CD4-positive, alpha-beta T cell (primary cell): ENCODE measurements at regions not wholly inside any gene's neighbourhood (a gene's known extent, or its start where the extent isn't known, plus 50 kb on each side); places are given as distances from the start of the nearest gene placed in this dataset.

Experiments used
- ATAC-seq: fragments of 200-7000 bp; cut with Tn5 transposase; one replicate; pipeline ENCODE4 v1.10.0; 2022; ENCODE audit warnings: mild to moderate bottlenecking; ENCODE audit not compliant: poor library complexity
- CTCF ChIA-PET: fragments of 350-600 bp; sonication (Branson Sonifier 250); formaldehyde crosslinking; loops from one replicate; lab custom pipeline; 2021; ENCODE audit warnings: antibody characterized with exemption, inconsistent platforms; lab: Charles Lee
- POLR2A ChIA-PET: fragments of 350-600 bp; sonication (Branson Sonifier 250); formaldehyde crosslinking; loops from one replicate; lab custom pipeline; 2021; ENCODE audit warnings: antibody characterized with exemption, inconsistent platforms; lab: Charles Lee
- DNase-seq, 14 experiments: peaks; one replicate each; pipeline ENCODE4 v3.0.0-alpha.2; 2013 to 2020; ENCODE audit warnings: mixed read lengths in 2 of 14
- H3K27ac ChIP-seq, 2 donors: one replicate each; pipeline versions ENCODE4 v1.5.1 to v1.7.0; 2013; ENCODE audit warnings: low read length in 2 of 2, low read depth in 1 of 2, mild to moderate bottlenecking in 1 of 2
- H3K27me3 ChIP-seq, 2 experiments: 1 replicate in 1 of 2; 2 replicates in 1 of 2; pipeline versions ENCODE4 v1.6.1 to v1.7.0; 2013; ENCODE audit warnings: low read length in 2 of 2, control low read depth in 1 of 2, mild to moderate bottlenecking in 1 of 2, moderate library complexity in 1 of 2; ENCODE audit not compliant: insufficient read depth in 2 of 2, control insufficient read depth in 1 of 2
- H3K36me3 ChIP-seq: one replicate; pipeline ENCODE4 v1.6.1; 2013; ENCODE audit warnings: low read length, control low read depth; ENCODE audit not compliant: insufficient read depth
- H3K4me1 ChIP-seq: one replicate; pipeline ENCODE4 v1.6.1; 2013; ENCODE audit warnings: low read length, control low read depth; ENCODE audit not compliant: insufficient read depth
- H3K4me3 ChIP-seq: one replicate; pipeline ENCODE4 v1.5.1; 2013; ENCODE audit warnings: mild to moderate bottlenecking, low read length, moderate library complexity
- H3K9me3 ChIP-seq, 2 experiments: 1 replicate in 1 of 2; 2 replicates in 1 of 2; pipeline versions ENCODE4 v1.6.1 to v1.7.0; 2013; ENCODE audit warnings: low read length in 2 of 2, mild to moderate bottlenecking in 2 of 2, control low read depth in 1 of 2, moderate library complexity in 1 of 2; ENCODE audit not compliant: control insufficient read depth in 1 of 2, insufficient read depth in 1 of 2
- H3K27ac Mint-ChIP-seq: one replicate; pipeline ENCODE4 v1.8.0; 2020; ENCODE audit warnings: mixed read lengths
- H3K27me3 Mint-ChIP-seq: one replicate; pipeline ENCODE4 v1.8.0; 2021; ENCODE audit warnings: mixed read lengths
- H3K36me3 Mint-ChIP-seq: one replicate; pipeline ENCODE4 v1.8.0; 2021; ENCODE audit warnings: low read depth, mixed read lengths
- H3K4me1 Mint-ChIP-seq: one replicate; pipeline ENCODE4 v1.8.0; 2021; ENCODE audit warnings: low read depth, mixed read lengths
- H3K4me3 Mint-ChIP-seq: one replicate; pipeline ENCODE4 v1.8.0; 2020; ENCODE audit warnings: mild to moderate bottlenecking, mixed read lengths
- H3K9me3 Mint-ChIP-seq: one replicate; pipeline ENCODE4 v1.8.0; 2020; ENCODE audit warnings: mixed read lengths
- intact Hi-C, 2 experiments: fragments of 100-400 bp; cut with DNase I in 1 of 2; cut with micrococcal nuclease in 1 of 2; formaldehyde crosslinking; loops; one replicate each; pipeline versions ENCODE4 v1.15.1 to v1.9.0; 2023 to 2025; cut with DNase I, micrococcal nuclease
- TF ChIP-seq, protein P1 (sequence below): fragments of 200-600 bp; IDR thresholded peaks from one replicate; pipeline ENCODE4 v1.8.0; 2022; ENCODE audit warnings: antibody characterized with exemption, mild to moderate bottlenecking

- H3K4me3 Mint-ChIP-seq: no peak overlapping the region
- no peak overlapping the region for H3K27ac Mint-ChIP-seq
- Histone ChIP-seq H3K4me3 (no peak overlapping the region), H3K4me1 (no peaks in the 10 kb centered on the region), H3K36me3 (no peaks in the 10 kb centered on the region), H3K27me3 (no peaks in the 10 kb centered on the region), H3K9me3 (no peaks in the 10 kb centered on the region), H3K27ac (no peak overlapping the region)
- DNase-seq: no peak
- ATAC-seq: no peak
- TF ChIP-seq, protein P1, sequence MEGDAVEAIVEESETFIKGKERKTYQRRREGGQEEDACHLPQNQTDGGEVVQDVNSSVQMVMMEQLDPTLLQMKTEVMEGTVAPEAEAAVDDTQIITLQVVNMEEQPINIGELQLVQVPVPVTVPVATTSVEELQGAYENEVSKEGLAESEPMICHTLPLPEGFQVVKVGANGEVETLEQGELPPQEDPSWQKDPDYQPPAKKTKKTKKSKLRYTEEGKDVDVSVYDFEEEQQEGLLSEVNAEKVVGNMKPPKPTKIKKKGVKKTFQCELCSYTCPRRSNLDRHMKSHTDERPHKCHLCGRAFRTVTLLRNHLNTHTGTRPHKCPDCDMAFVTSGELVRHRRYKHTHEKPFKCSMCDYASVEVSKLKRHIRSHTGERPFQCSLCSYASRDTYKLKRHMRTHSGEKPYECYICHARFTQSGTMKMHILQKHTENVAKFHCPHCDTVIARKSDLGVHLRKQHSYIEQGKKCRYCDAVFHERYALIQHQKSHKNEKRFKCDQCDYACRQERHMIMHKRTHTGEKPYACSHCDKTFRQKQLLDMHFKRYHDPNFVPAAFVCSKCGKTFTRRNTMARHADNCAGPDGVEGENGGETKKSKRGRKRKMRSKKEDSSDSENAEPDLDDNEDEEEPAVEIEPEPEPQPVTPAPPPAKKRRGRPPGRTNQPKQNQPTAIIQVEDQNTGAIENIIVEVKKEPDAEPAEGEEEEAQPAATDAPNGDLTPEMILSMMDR: no peak
- H3K36me3 Mint-ChIP-seq: peaks cover 5% of the 10 kb centered on the region
- CTCF ChIA-PET: no interaction called here
- no peaks in the 10 kb centered on the region for H3K27me3 Mint-ChIP-seq
- POLR2A ChIA-PET: no interaction called here
- intact Hi-C loops: no loop called here
- H3K4me1 Mint-ChIP-seq: no peaks in the 10 kb centered on the region
- no peaks in the 10 kb centered on the region for H3K9me3 Mint-ChIP-seq
These were observed 60.0 kb upstream of the STX18 start for GRCh38 chr4:4601803-4602369.

GRCh38 chr4:4599481-4600275 is 57.8 kb upstream of the STX18 start:
- DNase-seq: no peak
- ChIA-PET CTCF (no interaction called here), POLR2A (no interaction called here)
- Mint-ChIP-seq H3K4me1 (no peaks in the 10 kb centered on the region), H3K27ac (no peak overlapping the region), H3K4me3 (no peak overlapping the region), H3K36me3 (peaks cover 24% of the 10 kb centered on the region), H3K27me3 (no peaks in the 10 kb centered on the region), H3K9me3 (peaks cover 8% of the 10 kb centered on the region)
- no peak overlapping the region for H3K27ac ChIP-seq
- no peaks in the 10 kb centered on the region for H3K36me3 ChIP-seq
- no peaks in the 10 kb centered on the region for H3K27me3 ChIP-seq
- no peak overlapping the region for H3K4me3 ChIP-seq
- TF ChIP-seq, protein P1: no peak
- peaks cover 4 to 10% of the 10 kb centered on the region in 2 experiments for H3K9me3 ChIP-seq
- ATAC-seq: no peak
- intact Hi-C loops: no loop called here
- no peaks in the 10 kb centered on the region for H3K4me1 ChIP-seq

DNA sequence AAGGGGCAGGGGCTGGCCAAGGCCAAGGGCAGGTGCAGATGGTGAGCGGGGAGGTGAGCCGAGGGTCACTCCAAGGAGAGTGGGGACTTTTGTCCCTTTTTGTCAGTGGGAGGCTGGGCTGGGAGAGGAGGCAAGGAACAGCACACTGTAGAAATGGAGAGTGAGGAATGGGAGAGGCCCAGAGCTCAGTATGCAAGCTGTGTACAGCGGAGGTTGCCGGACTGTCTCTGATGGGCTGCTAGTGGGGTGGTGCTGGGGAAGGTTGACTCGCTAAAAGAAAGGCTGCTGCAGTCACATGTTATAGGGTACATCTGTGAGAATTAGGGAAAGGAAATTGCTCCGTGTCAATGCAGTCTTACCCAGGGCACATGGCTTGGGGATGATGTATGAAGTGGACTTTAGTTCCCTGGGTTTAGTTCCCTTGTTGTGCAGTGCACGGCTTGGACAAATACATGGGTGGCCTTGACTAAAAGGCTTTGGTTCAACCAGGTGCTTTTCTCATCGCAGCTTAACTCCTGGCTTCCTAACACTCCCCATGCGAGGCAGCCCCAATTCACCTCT is 57.1 kb upstream of the STX18 start:
- intact Hi-C loops: no loop called here
- no peaks in the 10 kb centered on the region for H3K27me3 ChIP-seq
- TF ChIP-seq, protein P1: no peak
- ATAC-seq (no peak), DNase-seq (no peak)
- H3K4me1 ChIP-seq: no peaks in the 10 kb centered on the region
- Mint-ChIP-seq H3K36me3 (peaks cover 31% of the 10 kb centered on the region), H3K4me1 (no peaks in the 10 kb centered on the region), H3K4me3 (no peak overlapping the region), H3K27ac (no peak overlapping the region), H3K9me3 (peaks cover 11% of the 10 kb centered on the region), H3K27me3 (no peaks in the 10 kb centered on the region)
- ChIA-PET POLR2A (no interaction called here), CTCF (no interaction called here)
- no peak overlapping the region for H3K27ac ChIP-seq
- H3K9me3 ChIP-seq: peaks cover 9 to 10% of the 10 kb centered on the region in 2 experiments
- no peaks in the 10 kb centered on the region for H3K36me3 ChIP-seq
- H3K4me3 ChIP-seq: no peak overlapping the region
